ENCODE measurements at regions not wholly inside any gene's neighbourhood (a gene's known extent, or its start where the extent isn't known, plus 50 kb on each side); places are given as distances from the start of the nearest gene placed in this dataset.
"Not testable (repeated sequence)": the region's sequence is repeated elsewhere in the genome, so short reads cannot be mapped to it uniquely, and the experiment has no call there.

GRCh38 chr5:92222449-92222848 is 839.3 kb upstream of the ARRDC3 start:
- no peak for DNase-seq

DNA sequence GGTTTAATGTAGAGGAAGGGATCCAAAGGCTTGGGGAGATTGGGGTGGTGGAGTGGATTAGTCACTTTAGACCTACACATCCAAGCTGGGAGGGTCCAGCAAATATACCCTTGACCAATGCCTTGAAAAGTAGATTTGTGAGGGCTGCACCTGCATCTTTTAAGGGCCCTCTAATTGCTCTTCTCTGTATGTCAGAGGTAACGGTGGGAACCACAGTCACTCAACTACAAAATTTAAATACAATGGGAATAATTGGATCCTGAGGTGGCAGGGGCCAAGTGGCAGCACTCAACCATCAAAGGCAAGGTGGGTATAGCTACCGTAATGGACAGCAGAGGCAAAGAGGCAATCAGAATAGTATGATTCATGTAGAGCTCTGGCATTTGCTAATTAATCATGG is 833.7 kb upstream of the ARRDC3 start:
- not testable (repeated sequence) for DNase-seq

DNA sequence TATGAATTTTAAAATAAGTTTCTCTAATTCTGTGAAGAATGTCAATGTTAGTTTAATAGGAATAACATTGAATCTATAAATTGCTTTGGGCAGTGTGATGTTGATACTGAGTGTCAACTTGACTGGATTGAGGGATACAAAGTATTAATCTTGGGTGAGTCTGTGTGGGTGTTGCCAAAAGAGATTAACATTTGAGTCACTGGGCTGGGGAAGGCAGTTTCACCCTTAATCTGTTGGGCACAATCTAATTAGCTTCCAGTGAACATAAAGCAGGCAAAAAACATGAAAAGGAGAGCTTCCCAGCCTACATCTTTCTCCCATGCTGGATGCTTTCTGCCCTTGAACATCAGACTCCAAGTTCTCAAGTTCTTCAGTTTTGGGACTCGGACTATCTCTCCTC is 832.0 kb upstream of the ARRDC3 start:
- no peak for DNase-seq

DNA sequence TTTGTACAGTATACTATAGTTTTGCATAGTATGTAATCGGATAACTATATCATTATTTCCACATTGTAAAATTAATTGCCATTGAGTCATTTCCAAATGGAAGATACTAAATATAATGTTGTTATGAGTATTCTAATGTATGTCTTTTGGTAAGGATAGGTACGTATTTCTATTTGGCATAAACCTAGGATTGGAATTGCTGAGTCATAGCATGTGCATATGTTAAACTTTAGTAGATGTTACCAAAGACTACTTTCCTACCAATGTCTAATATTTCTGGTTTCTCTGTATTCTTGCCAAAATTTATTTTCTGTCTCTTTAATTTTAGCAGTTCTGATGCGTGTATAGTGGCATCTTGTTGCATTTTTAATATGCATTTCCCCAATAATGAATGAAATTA is 825.1 kb upstream of the ARRDC3 start:
- no peak for DNase-seq

- DNase-seq, result no peak
Observed at GRCh38 chr5:92207151-92207550, 824.0 kb upstream of the ARRDC3 start.

GRCh38 chr5:92206681-92207080 is 823.6 kb upstream of the ARRDC3 start:
- DNase-seq, result no peak

DNA sequence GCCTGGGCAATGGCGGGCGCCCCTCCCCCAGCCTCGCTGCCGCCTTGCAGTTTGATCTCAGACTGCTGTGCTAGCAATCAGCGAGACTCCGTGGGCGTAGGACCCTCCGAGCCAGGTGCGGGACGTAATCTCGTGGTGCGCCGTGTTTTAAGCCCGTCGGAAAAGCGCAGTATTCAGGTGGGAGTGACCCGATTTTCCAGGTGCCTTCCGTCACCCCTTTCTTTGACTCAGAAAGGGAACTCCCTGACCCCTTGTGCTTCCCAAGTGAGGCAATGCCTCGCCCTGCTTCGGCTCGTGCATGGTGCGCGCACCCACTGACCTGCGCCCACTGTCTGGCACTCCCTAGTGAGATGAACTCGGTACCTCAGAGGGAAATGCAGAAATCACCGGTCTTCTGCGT is 815.9 kb upstream of the ARRDC3 start:
- DNase-seq, result not testable (repeated sequence)

DNA sequence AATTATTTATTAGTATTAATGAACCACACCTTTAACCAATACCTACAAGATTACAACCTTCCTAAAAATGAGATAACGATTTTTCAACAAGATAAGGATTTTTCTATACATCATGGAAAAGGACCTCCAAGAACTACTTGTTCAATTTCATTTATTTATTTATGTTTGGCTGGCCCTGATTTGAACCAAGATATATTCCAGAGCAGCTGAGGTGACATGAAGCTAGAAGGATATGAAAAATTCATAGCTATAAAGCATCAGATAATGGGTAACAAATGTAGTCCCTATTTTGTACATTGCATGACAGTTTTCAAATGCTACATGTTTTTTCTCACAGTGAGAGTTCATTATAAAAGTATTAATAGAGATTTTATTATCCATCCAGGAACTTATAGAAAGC is 798.5 kb upstream of the ARRDC3 start:
- DNase-seq, result no peak

DNA sequence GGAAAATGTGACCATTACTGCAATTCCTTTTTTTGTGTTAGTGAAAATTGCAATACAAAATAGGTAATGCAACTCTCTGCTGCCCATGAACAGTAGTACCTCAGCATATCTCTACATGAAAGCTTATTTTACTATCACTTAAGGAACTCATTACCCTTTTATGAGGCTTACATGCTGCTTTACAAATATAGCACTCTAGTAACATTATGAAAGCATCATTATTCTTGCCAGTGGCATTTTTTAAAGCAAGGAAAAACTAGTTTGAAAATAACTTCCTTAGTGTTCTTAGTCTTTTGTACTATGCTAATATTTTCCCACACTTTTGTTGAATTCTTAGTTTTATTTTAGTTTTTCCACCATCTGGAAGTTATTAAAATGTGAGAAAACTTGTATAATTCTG is 797.3 kb upstream of the ARRDC3 start:
- no peak for DNase-seq

DNA sequence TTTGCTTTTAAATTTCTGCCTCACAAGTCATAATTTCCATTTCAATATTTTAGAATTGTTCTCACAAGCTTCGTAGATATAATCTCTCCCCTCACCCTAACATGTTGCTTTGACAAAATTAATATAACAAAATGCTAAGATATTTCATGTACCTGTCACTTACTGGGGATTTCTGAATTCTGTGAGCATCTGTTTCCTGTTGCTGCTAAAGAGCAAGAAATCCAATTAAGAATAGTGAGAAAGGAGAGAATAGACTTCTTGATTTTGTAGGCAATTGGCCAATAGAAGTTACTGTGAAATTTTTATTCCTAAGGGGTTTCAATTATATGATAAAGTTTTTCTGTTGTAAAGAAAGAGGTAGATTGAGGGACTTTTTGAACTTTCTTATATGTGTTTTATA is 796.5 kb upstream of the ARRDC3 start:
- DNase-seq, result no peak

DNA sequence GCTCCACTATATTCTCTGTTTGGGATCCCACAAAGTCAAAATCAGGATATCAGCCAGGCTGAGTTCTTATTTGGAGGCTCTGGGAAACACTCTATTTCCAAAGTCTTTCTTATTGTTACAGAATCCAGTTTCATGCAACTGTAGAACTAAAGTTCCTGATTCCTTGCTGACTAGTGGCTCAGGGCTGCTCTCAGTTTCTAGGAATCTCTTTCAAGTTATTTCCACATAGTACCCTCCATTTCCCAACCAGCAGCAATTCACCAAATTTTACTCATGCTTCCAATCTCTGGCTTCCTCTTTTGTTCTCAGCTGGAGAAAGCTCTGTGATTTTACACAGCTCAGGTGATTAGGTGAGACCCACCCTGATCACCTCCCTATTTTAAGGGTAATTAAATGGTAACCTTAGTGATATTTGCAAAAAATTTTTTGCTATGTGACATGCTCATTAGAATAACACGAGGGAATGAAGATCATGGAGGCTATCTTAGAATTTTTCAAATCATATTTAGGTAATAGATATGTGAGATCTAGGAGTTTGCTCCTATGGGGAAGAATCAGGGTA is 794.9 kb upstream of the ARRDC3 start:
- no peak for DNase-seq

DNA sequence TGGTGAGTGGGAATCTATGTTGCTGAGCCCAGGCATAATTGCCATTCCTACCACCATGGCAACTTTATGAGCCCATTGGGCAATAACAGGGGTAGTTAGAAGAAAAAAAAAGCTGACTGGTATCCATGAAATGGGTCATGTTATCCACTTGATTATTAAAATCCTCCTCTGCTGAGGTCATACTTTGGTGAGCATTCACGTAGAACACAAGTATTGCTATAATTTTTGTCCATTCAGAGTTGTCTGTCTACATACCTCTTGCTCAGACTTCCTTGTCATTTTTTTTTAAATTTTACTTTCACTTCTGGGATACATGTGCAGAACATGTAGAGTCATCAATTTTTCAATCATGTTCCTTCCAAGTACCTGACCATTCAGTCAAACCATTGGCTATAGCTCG is 780.8 kb upstream of the ARRDC3 start:
- no peak for DNase-seq

DNA sequence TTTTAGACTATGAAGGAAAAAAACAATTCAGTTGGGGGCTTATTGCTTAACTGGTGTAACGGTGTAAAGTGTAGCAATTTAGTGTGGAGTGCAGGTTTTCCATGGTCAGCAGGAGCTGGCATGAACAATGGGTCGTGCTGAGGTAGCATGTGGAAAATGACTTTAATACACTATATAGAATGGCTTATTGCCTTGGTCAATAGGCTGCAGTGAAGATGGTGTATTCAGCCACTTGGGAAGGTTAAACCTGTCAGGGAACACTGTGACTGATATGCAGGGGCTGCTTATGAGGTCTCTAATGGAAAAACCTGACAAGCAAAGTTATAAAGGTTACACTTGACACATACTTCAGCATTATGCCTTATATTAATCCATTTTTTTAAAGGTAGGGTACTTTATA is 764.7 kb upstream of the ARRDC3 start:
- no peak for DNase-seq

DNA sequence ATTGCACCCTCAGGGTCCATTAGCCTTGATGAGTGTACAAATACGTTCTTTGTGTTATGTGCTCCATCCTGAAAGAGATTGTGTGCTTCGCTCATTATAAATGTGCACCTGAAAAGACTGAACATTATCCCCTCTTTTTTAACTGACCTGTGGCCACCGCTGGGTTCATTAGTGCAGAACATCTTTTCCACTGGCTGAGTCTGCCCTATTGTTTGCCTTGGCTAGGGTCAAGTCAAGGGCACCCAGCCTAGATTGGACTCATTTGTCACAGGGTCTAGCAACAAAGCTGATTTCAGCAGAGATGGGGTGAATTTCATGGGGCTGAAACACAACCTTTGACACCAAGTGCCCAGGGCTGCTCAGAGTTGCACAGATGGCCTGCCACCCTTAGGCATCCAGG is 764.1 kb upstream of the ARRDC3 start:
- no peak for DNase-seq

DNA sequence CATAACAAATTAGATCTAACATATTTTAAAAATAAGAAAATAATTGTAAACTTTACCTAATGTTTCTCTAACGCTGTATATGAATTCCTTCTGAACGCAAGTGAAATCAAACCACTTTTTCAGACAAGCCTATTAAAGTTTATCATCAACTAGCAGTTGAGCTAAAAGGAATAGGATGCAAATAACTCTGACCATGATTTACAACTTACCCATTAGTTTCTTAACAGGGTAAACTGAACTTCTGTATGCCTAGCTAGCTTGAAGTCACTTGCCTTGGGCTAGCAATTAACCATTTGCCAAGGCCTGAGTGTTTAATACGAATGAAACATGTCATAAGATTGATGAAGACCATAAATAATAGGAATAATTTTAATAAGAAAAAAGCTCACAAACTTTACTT is 762.7 kb upstream of the ARRDC3 start:
- no peak for DNase-seq

- no peak for DNase-seq
Observed at GRCh38 chr5:92144824-92145223, 761.7 kb upstream of the ARRDC3 start.

DNA sequence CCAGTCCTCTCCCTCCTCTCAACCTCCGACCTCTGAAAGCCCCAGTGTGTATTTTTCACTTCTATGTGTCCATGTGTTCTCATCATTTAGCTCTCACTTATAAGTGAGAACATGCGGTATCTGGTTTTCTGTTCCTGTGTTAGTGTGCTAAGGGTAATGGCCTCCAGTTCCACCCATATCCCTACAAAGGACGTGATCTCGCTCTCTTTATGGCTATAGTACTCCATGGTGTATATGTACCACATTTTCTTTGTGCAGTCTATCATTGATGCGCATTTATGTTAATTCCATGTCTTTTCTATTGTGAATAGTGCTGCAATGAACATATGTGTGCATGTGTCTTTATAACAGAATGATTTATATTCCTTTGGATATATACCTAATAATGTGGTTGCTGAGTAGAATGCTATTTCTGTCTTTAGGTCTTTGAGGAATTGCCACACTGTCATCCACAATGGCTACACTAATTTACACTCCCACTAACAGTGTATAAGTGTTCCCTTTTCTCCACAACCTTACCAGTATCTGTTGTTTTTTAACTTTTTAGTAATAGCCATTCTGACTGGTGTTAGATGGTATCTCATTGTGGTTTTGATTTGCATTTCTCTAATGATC is 749.3 kb upstream of the ARRDC3 start:
- not testable (repeated sequence) for DNase-seq

DNA sequence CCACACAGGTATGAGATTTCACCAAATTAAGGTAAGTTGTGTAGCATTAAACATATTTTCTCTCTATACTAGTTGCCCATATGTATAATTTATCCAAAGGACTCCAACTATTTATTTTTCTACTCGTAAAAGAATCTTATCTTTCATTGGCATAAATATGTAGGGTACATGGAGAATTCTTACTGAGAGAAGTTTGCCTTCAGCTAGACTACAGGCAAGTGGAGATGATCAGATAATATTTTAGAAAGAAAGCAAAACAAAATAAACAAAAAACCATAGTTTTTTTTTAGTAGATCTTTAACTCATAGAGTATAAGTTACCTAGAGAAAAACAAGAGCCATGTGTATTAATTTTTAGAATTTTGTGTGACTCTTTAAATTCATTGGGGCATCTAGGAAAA is 743.1 kb upstream of the ARRDC3 start:
- DNase-seq, result no peak

DNA sequence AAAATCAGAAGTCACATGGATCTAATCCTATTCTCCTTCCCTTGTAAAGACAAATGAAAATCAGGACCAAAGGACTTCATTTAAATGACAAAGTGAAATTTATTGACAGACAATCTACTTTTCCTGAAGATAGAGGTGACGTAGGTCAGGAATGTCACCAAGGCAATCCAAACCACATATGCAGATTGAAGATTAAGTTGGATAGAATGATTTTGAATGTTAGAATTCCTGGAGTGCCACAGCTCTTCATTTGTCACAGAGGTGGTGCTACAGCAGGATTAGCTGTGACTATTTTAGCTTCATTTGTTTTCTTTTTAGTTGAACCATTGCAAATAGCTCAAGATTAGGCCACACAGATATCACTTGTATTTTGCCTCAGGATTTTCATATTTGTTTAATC is 736.0 kb upstream of the ARRDC3 start:
- DNase-seq, result no peak

- DNase-seq, result no peak
Observed at GRCh38 chr5:92106808-92107207, 723.7 kb upstream of the ARRDC3 start.

- no peak for DNase-seq
Observed at GRCh38 chr5:92104126-92104525, 721.0 kb upstream of the ARRDC3 start.

DNA sequence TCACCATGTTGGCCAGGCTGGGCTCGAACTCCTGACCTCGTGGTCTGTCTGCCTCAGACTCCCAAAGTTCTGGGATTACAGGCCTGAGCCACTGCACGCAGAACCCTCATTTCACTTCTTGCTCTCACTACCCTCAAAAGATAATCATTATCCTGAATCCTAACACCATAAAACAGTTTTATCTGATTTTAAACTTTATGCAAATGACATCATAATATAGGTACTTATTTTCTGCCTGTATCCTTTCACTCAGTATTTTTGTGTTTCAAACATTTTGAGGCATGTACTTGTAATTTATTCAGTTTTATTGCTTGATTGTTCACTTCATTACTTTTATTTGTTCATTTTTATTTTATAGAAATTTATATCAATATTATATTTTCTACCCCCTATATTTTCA is 719.2 kb upstream of the ARRDC3 start:
- no peak for DNase-seq

DNA sequence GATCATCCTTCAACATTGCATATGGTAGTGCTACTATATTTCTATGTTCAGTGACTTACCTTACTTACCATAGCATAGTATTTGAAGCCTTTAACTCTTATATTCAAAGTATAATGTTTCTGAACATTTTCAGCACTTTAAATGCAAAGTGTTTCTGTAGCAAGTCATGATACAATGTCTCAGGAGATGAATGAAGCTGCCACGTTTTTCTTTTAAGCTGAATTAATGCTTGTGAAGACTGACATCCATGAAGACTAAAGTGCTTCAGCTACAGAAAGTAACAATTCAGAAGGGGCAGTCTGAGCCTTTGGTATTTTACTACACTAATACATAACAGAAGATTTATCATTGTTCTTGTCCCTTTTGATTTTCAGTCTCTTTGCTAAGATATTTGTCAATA is 709.1 kb upstream of the ARRDC3 start:
- DNase-seq, result no peak

- no peak for DNase-seq
Observed at GRCh38 chr5:92086059-92086811, 703.1 kb upstream of the ARRDC3 start.
